NCI-H82 treated with DMSO at 0.1 percent for 48 hours (cell line): ENCODE measurements at regions not wholly inside any gene's neighbourhood (a gene's known extent, or its start where the extent isn't known, plus 50 kb on each side); places are given as distances from the start of the nearest gene placed in this dataset.
"Not testable (repeated sequence)": the region's sequence is repeated elsewhere in the genome, so short reads cannot be mapped to it uniquely, and the experiment has no call there.

Experiments used
- DNase-seq: peaks from one replicate; lab custom pipeline; 2025; ENCODE audit not compliant: unreplicated experiment; lab: John Stamatoyannopoulos, UW

- no peak for DNase-seq
Measured at GRCh38 chr2:146776596-146776995, 1068.2 kb upstream of the ACVR2A start.

DNA sequence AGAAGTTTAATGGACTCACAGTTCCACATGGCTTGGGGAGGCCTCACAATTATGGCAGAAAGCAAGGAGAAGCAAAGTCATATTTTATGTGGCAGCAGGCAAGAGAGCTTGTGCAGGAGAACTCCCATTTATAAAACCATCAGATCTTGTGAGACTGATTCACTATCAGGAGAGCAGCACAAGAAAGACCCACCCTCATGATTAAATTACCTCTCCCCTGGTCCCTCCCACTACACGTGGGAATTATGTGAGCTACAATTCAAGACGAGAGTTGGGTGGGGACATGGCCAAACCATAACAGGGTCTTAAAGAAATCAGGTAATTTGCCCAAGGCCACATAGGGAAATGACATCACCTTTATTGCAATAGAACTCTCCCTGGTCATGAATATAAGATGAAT is 1073.3 kb upstream of the ACVR2A start:
- no peak for DNase-seq

DNA sequence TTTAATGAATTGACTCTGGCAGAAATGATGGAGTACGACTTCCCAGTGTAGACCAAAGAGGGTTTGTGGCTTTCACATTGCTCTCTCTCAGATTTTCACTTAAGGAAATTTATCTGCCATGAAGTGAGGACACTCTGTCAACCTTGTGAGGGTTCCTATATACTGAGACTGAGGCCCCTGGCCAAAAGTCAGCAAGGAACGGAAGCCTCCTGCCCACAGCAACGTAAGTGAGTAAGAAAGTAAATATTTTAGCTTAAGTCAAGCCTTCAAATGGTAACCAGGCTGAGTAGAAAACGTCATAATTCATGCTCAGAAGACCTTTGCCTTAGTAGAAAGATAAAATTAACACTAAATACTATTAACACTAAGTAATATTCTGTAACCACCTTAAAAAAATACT is 1080.5 kb upstream of the ACVR2A start:
- no peak for DNase-seq

DNA sequence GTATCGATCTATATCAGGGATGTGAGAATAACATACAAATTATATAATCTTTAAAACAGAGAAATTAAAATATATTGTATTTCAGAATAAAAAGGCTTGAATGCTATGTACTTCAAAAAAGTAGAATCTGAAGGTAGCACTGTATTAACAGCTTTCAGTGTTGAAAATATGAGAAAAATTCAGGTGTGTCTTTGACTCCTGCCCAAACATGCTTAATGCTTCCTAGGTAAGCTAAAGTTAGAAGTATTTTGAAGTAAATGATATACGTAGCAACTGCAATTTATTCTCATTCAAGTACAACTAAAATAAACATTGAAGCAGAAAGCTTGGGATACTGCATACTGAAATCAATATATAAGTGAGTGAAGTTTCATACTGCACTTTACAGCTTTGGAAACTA is 1082.0 kb upstream of the ACVR2A start:
- no peak for DNase-seq

DNA sequence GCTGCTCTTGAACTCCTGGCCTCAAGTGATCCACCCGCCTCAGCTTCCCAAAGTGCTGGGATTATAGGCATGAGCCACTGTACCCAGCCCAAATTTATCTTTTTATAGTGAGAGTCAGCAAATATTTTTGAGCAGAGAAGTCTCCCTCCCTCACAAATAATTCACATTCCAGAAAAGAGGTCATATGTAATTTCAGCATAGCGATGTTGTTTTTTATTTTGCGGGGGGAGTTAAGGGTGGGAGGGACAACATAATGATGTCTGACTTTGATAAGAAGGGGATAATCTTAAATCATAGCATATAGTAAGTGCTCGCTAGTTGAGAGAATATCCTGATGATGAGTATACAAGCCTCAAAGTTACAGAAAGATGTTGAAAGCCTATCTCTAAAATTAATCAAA is 1090.2 kb upstream of the ACVR2A start:
- DNase-seq: no peak

GRCh38 chr2:146748046-146748445 is 1096.8 kb upstream of the ACVR2A start:
- peak; percentile 88 for DNase-seq

GRCh38 chr2:146741260-146741659 is 1103.6 kb upstream of the ACVR2A start:
- no peak for DNase-seq

DNA sequence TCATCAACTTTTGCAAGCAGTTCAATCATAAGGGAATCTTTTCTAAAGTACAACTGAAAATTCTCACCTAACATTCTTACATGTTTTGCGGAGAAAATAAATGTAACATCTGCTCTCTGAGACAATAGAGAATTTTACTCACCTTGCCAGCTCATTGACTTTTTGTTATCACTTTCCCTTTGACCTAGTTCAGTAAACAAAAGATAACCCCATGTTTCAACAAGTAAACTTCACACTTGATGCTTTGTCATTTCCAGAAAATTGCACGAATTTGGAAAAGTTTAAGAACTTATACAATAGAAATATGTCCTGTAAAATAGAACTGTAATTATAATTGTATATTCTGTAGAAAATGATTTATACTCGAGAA is 1110.0 kb upstream of the ACVR2A start:
- DNase-seq: no peak

DNA sequence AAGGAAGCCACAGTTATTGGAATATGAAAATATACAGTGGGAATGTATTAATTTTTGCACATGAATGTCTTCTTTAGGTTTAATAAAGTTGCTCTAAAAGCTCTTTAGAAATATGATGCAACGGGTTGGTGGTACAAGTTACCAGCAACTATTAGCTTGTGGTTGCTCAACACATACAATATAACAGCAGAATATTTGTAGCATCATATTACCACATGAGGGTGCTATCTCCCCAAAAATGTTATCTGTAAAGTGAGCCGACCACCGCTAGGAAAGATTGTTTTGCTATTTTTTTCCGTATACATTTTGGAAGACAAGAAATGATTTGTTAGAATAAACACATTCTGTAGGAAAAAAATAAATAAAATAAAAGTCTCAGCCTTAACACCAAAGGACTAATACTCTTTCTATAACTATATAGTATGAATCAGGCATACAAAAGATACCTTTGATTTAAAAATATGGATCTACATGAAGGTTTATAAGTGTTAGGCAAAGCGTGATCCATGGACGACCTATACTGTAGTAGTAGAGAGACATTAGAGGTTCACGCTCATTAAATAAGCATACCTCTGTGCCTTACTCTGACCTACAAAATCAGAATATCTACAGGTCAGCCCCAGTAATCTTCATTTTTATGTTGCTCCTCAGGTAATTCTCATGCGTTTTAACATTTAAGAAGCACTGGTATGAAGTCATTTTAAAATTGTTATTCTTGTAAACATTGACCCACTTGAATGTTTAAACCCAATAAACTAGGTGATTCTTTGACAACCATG is 1110.6 kb upstream of the ACVR2A start:
- peak; percentile 25 for DNase-seq

DNA sequence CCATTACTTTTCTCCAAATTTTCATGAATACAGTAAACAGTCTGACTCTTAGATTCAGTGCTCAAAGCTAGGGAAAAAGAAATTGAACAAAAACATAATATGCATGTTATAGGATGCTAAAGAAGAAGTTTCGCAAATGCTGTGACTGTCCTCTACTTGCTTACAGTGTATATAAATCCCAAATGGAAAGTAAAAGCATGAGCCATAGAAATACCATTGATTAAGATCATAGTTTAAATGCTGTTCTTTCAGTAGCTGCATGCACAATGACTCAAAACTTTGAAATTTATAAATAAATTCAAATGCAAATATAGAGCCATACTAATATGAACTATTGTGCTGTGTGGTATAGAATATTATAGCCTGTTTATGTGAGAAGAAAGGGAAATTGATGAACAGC is 1113.9 kb upstream of the ACVR2A start:
- DNase-seq: no peak

- DNase-seq: no peak
Measured at GRCh38 chr2:146721486-146721885, 1123.3 kb upstream of the ACVR2A start.

- no peak for DNase-seq
Measured at GRCh38 chr2:146720170-146720569, 1124.7 kb upstream of the ACVR2A start.

- no peak for DNase-seq
Measured at GRCh38 chr2:146716591-146716990, 1128.2 kb upstream of the ACVR2A start.

GRCh38 chr2:146709004-146709403 is 1135.8 kb upstream of the ACVR2A start:
- DNase-seq: no peak

DNA sequence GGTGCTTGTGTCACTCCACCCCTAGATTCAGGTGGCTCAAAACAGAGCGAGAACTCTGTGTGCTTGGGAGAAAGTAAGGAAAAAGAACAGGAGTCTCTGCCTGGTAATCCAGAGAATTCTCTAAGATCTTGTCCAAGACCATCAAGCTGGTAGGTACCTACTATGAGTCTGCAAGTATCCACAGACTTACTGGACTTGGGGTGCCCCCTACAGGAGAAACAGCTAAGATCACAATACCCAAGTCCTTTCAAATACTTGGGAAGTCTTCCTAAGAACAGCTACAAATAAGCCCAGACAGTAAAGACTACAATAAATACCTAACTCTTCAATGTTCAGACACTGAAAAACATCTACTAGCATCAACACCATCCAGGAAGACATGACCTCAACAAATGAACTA is 1143.6 kb upstream of the ACVR2A start:
- no peak for DNase-seq

GRCh38 chr2:146697307-146697706 is 1147.5 kb upstream of the ACVR2A start:
- DNase-seq: no peak

DNA sequence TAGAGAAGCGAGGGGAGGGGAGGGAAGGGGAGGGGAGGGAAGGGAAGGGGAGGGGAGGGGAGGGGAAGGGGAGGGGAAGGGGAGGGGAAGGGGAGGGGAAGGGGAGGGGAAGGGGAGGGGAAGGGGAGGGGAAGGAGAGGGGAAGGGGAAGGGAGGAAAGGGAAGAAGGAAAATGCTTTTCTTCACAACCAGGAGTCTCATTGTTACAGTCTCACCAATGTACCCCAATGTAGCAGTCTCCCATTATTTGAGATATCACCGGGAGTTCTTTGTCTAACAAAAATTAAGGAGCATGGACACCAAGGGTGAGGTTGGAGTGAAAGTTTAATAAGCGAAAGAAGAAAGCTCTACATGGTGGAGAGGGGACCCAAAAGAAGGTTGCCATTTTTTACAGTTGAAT is 1148.0 kb upstream of the ACVR2A start:
- not testable (repeated sequence) for DNase-seq

DNA sequence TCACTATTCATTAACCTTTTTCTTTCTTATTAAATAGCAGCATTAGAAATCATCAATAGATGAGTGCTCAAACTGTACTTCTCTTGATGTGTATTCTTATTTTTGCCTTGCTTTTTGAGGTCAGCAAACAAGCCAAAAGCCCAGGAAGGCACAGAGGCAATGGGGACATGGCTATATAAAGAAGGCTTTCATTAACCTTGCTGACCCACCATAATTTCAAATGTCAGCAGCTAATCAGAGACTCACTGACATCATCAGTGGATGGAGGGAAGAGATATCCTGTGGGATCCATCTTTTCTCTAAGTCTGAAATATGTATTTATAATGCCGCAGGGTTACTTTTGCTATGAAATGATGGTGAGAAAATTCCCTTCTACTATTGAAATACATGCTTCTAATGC is 1162.8 kb upstream of the ACVR2A start:
- DNase-seq: no peak

DNA sequence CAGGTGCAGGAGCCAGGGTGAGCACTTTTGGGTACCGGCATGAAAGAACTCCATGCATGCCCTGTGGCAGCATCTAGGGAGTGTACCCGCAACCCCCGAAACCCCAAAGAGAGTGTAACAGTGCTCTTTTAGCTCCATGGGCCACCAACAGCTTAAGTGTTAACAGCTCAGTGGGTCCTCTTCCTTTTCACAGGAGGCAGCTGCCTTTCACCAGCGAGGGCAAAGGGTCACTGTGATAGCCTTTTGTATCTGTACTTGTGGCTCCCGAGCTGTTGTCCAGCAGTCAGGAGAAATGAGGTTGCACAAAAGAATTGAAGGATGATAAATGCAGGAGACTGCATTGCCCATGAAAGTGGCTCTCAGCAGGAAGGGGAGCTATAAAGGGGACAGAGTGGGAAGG is 1166.3 kb upstream of the ACVR2A start:
- DNase-seq: no peak

GRCh38 chr2:146677280-146677679 is 1167.5 kb upstream of the ACVR2A start:
- DNase-seq: no peak

GRCh38 chr2:146669735-146670134 is 1175.1 kb upstream of the ACVR2A start:
- no peak for DNase-seq

DNA sequence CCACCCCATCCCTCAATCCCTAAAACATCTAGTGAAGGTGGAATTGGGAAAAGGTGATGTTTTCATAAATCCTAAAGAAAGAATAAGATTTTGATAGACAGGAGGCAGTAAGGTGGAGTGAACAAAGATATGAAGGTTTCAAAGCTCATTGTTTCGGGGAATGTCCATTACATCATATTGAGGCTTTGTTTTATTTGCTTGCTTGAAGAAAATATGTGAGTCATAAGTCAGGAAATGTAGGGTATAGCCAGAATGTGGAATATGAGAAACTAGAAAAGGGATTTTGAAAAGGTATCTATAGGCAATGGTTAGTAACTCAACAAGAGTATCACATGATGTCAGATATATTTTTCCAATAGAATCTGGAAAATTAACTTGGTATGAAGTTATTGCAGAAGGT is 1178.5 kb upstream of the ACVR2A start:
- DNase-seq: no peak

DNA sequence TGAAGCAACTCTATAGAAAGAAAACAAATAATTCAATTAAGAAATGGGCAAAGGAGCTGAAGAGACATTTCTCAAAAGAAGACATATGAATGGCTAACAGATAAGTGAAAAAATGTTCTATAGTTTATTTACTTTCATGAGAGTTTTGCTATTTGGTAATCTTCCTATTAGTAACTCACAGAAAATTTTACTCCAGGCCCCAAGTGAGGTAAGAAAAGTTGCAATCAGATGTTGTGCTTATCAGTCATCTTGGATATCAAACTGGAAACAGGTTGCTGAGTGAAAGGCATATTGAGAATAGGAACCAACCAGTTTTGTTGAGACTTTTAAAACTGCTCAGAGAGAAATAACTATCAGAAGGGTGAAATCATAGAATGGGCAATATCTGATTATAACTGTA is 1179.0 kb upstream of the ACVR2A start:
- DNase-seq: no peak
